Activated naive CD8-positive, alpha-beta T cell (primary cell): ENCODE measurements at regions not wholly inside any gene's neighbourhood (a gene's known extent, or its start where the extent isn't known, plus 50 kb on each side); places are given as distances from the start of the nearest gene placed in this dataset.

ENCODE experiments used
- H3K27ac Mint-ChIP-seq: one replicate; pipeline ENCODE4 v1.8.0; 2021; ENCODE audit warnings: mixed read lengths
- H3K27me3 Mint-ChIP-seq: one replicate; pipeline ENCODE4 v1.8.0; 2021; ENCODE audit warnings: mixed read lengths
- H3K36me3 Mint-ChIP-seq: one replicate; pipeline ENCODE4 v1.8.0; 2021; ENCODE audit warnings: mixed read lengths
- H3K4me1 Mint-ChIP-seq: one replicate; pipeline ENCODE4 v1.8.0; 2021; ENCODE audit warnings: low read depth, mixed read lengths
- H3K4me3 Mint-ChIP-seq: one replicate; pipeline ENCODE4 v1.8.0; 2021; ENCODE audit warnings: mild to moderate bottlenecking, mixed read lengths
- H3K9me3 Mint-ChIP-seq: one replicate; pipeline ENCODE4 v1.8.0; 2021; ENCODE audit warnings: low read depth, mixed read lengths

DNA sequence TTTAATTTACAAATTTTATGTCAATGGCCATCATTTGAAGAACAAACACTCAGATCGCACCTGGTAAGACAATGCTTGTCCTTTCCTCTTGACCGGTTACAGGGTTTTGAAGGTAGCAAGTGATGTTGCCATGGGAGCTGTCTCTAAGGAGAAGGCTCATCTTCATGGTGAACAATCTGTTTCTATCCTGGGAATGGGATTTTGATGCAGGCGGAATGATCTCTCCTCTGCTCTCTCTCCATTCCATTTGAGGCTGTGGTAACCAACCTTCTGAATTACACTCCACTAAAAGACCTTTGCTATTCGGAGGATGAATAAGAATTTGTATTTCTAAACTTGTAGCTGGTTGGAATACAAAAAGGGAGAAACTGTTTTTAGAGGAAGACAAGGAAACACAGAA is 57.9 kb upstream of the SLC5A9 start:
- no peak overlapping the region for H3K4me3 Mint-ChIP-seq
- no peak overlapping the region for H3K27ac Mint-ChIP-seq

DNA sequence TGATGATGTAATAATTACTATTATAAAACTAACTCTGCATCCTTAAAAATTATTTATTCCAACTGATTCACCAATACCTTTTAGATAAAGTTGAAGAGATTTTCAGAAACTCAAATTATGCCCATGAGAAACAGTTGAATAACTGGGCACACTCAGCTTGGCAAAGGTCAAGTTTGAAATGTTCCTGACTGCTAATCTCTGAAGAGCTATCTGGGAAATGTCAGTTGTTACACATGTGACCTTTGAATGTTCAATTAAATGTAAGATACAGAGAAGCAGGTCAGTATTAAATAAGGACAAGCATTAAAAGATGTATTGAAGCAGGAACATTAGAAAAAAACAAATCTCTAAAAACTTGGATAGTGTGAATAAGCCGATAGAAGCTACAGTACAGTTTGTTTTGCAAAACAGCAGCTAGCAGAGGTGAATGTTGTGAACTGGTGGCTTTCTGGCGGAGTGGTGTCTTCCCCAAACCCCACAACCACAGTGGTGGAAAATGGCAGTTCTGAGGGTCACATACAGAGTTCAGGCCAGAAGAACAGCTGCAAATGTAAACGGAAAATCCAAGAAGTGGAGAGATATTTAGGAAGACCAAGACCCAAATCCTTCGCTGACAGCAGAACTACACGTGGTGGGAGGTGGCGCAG is 61.9 kb upstream of the SLC5A9 start:
- H3K9me3 Mint-ChIP-seq, result peaks cover 5% of the 10 kb centered on the region
- H3K27ac Mint-ChIP-seq, result no peak overlapping the region
- no peaks in the 10 kb centered on the region for H3K36me3 Mint-ChIP-seq
- H3K4me3 Mint-ChIP-seq, result no peak overlapping the region
- H3K27me3 Mint-ChIP-seq, result peaks cover 8% of the 10 kb centered on the region
- H3K4me1 Mint-ChIP-seq, result no peaks in the 10 kb centered on the region

More for the DNA sequence above, 57.9 kb upstream of the SLC5A9 start:
- peaks cover 11% of the 10 kb centered on the region for H3K9me3 Mint-ChIP-seq
- no peaks in the 10 kb centered on the region for H3K4me1 Mint-ChIP-seq
- H3K27me3 Mint-ChIP-seq, result peaks cover 14% of the 10 kb centered on the region
- H3K36me3 Mint-ChIP-seq, result no peaks in the 10 kb centered on the region

DNA sequence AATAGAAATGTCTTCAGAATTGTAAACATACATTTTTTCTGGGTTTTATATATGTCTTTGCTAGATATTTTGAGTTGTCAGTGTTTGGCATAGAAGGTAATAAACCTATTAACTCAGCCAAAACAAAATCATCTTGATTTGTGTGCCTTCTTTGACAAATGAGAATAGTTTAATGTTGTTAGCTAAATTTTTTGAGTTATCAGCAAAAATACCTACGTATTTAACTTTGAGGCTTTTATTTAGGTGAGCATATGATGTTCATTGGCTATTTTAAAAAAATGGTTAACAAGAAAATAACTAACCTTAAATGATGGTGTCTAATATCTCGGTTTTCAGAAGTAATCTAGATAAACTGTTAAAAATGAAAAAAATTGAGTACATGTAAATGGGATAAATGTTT is 83.2 kb upstream of the SLC5A9 start:
- Mint-ChIP-seq H3K27ac (no peak overlapping the region), H3K27me3 (peaks cover 16% of the 10 kb centered on the region), H3K36me3 (no peaks in the 10 kb centered on the region), H3K9me3 (no peaks in the 10 kb centered on the region), H3K4me3 (no peak overlapping the region), H3K4me1 (no peaks in the 10 kb centered on the region)

DNA sequence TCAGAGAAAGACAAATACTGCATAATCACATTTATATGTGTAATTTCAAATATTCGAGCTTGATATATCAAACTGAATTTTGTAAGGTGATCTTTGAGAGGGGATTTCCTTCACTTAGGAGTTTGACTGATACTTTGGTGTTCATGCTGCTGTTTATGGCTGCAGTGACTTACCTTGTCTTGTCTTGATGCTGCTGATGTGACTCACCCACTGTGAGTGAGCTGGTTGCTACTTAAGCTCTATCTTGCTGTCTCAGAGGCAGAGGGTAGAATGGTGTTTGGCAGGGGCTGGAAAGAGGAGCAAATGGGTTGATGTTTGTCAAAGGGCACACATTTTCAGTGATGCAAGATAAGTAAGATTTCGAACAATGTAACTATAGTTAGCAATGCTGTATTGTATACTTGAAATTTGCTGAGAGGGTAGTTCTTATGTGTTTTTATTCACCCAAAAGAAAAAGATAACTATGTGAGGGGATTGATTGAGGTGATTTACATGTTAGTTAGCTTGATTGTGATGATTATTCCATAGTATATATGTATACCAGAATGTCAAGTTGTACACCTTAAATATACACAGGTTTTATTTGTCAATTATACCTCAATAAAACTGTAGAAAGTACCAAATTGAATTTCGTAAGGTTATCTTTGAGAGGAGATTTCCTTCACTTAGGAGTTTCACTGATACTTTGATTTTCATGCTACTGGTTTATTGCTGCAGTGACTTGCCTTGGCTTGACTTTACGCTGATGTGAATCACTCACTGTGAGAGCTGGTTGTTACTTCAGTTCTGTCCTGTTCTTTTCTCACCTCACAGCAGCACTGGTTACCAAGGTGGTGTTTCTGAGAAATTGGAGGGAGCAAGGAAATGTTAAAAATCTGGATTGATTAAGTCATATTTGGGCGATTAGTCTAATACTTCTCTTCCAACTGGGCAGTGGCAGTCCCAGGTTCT is 94.5 kb upstream of the SLC5A9 start:
- Mint-ChIP-seq H3K4me3 (no peak overlapping the region), H3K36me3 (no peaks in the 10 kb centered on the region)

DNA sequence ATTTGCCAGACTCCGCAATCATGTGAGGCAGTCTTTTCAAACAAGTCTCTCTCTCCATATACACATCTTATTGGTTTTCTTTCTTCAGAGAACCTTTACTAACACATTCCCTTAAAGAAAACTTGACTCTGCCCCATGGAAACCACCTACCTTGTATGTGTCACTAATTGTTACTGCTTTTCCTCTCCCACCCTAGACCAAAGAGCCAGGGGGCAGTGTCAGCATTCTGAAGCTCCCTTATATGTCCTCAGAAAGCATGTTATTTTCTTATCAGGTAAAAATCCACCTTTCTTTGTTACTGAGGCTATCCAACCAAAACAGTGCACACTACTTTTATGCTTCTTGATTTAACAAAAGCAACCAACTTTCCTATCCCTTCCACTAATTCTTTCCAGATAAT is 98.9 kb upstream of the SLC5A9 start:
- H3K27me3 Mint-ChIP-seq, result peaks cover 9% of the 10 kb centered on the region
- H3K4me1 Mint-ChIP-seq, result no peaks in the 10 kb centered on the region

More for the DNA sequence above, 94.5 kb upstream of the SLC5A9 start:
- Mint-ChIP-seq H3K4me1 (no peaks in the 10 kb centered on the region), H3K27ac (no peak overlapping the region), H3K27me3 (peaks cover 11% of the 10 kb centered on the region), H3K9me3 (no peaks in the 10 kb centered on the region)

DNA sequence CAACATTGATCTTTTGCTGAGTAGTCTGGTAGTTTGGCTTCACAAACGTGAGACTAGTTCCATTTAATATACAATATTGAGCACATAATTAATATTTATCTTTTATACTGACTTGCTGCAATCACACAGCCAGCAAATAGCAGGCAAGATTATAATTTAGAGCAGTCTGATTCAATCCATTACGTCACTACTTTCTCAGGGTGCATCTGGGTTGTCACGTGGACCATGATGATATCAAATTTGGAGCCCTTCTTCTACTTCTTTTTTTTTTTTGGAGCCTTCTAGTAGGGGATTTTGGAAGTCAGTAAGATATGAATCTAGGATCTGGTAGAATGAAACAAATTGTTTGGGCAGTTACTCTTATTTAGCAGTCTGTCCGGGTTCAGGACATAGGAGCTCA is 100.6 kb upstream of the SLC5A9 start:
- Mint-ChIP-seq H3K9me3 (peaks cover 7% of the 10 kb centered on the region), H3K27ac (no peak overlapping the region), H3K36me3 (no peaks in the 10 kb centered on the region), H3K27me3 (peaks cover 9% of the 10 kb centered on the region), H3K4me1 (no peaks in the 10 kb centered on the region), H3K4me3 (no peak overlapping the region)

More for the DNA sequence above, 98.9 kb upstream of the SLC5A9 start:
- H3K9me3 Mint-ChIP-seq, result peaks cover 3% of the 10 kb centered on the region
- no peaks in the 10 kb centered on the region for H3K36me3 Mint-ChIP-seq
- H3K4me3 Mint-ChIP-seq, result no peak overlapping the region
- H3K27ac Mint-ChIP-seq, result no peak overlapping the region

DNA sequence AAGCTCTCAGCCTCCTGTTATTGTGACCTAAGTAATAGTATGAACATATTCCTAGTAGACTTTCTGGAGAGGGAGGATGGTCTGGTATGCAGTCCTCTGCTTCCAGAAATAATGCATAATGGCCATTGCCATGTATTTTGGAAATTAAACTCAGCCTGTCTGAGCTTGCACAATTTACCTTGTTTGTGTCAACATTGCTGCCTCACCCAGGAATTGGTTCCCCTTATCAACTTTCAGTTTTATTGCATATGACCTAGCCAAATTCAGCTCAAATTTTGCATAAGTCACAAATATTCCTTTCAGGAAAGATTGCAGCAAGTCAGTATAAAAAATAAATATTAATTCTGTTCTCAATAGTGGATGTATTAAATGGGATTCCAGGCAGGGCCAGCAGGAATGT is 101.9 kb upstream of the SLC5A9 start:
- Mint-ChIP-seq H3K36me3 (no peaks in the 10 kb centered on the region), H3K4me3 (no peak overlapping the region), H3K27me3 (peaks cover 6% of the 10 kb centered on the region), H3K27ac (no peak overlapping the region), H3K4me1 (no peaks in the 10 kb centered on the region), H3K9me3 (peaks cover 7% of the 10 kb centered on the region)

DNA sequence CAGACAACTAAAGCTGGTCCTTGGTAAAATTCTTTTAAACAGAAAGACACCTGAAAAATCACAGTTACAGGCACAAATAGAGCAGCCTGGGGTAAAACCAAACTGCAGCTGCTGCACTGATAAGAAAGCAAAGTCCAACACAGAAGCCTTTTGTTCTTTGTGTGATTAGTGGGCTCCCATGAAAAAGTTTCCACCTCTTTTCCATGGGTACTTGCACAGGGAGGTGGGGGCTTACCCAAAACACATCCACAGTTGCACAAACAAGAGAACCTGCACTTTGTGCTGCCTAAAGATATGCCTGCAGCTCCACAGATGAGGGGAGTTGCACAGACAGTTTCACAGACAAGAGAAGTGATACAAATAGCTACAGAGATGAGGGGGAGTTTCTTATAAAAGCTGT is 106.7 kb upstream of the SLC5A9 start:
- no peak overlapping the region for H3K4me3 Mint-ChIP-seq
- no peak overlapping the region for H3K27ac Mint-ChIP-seq
- H3K36me3 Mint-ChIP-seq, result no peaks in the 10 kb centered on the region
- H3K27me3 Mint-ChIP-seq, result peaks cover 5% of the 10 kb centered on the region
- H3K4me1 Mint-ChIP-seq, result no peaks in the 10 kb centered on the region
- peaks cover 7% of the 10 kb centered on the region for H3K9me3 Mint-ChIP-seq

DNA sequence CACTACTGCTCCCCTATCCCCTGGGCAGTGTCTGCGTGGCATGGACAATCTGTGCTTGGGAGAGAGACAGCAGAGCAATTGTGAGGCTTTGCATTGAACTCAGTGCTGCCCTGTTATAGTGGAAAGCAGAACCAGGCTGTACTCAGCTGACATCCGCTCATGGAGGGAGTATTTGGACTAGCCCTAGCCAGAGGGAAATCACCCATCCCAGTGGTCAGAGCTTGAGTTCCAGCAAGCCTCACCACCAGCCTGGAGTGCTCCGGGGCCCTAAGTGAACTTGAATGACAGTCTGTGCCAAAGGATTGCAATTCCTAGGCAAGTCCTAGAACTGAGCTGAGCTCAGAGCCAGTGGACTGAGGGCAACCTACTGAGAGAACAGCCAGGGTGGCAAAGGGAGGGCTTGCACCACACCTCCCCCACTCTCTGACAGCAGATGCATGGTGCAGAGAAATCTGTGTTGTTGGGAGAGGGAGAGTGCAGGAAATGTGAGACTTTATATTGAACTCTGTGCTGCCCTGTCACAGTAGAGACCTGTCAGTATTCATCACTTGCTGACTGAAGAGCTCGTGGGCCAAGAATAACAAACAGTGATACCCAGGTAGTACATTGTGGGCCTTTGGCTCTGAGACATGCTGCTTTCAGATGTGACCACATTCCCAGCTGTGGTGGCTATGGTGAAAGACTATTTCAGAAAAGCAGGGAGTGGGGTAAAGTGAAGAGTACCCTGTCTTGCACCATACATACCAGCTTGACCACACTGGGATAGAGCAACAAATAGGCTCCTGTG is 107.7 kb upstream of the SLC5A9 start:
- no peak overlapping the region for H3K4me3 Mint-ChIP-seq

DNA sequence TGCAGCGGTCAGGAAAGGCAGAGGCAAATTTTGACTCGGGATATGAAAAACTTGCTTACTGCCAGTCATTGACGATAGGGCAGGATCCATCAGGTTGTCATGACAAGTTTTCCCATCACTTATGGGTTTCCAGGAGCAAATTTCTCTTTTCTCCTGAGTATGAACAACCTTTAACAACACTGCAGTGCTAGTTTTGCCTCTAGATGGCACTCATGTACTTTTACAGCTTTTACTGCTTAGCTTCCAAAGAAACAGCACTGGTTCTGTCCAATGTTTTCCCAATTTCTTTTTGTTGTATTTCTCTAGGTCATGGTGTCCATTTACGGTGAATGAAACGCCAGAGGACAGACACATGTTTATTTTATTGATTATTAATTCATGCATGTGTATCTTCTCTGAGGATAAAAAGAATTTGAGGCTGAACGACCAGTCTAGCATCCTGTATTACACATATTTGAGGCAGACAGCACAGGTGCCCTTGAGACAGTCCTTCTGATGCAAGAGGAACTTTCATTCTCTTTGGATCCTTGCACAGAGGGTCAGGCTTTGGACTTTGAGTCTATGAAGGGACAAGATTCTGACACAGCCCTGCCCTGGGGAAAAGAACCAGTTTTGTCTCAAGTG is 112.3 kb upstream of the TRABD2B start:
- Mint-ChIP-seq H3K27ac (no peak overlapping the region), H3K4me3 (no peak overlapping the region), H3K4me1 (no peaks in the 10 kb centered on the region), H3K27me3 (peaks cover 10% of the 10 kb centered on the region), H3K9me3 (no peaks in the 10 kb centered on the region), H3K36me3 (no peaks in the 10 kb centered on the region)

More for the DNA sequence above, 107.7 kb upstream of the SLC5A9 start:
- Mint-ChIP-seq H3K4me1 (no peaks in the 10 kb centered on the region), H3K9me3 (peaks cover 4% of the 10 kb centered on the region), H3K27ac (no peak overlapping the region), H3K36me3 (no peaks in the 10 kb centered on the region), H3K27me3 (peaks cover 6% of the 10 kb centered on the region)

DNA sequence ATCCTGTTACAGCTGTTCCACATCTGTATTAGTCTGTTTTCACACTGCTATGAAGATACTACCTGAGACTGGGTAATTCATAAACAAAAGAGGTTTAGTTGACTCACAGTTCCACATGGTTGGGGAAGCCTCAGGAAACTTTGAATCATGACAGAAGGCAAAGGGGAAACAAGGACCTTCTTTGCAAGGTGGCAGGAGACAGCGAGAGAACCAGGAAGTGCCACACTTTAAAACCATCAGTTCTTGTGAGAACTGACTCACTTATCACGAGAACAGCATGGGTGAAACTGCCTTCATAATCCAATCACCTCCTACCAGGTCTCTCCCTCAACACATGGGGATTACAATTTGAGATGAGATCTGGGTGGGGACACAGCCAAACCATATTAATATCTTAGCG is 110.3 kb upstream of the TRABD2B start:
- Mint-ChIP-seq H3K4me1 (no peaks in the 10 kb centered on the region), H3K36me3 (no peaks in the 10 kb centered on the region), H3K27me3 (peaks cover 5% of the 10 kb centered on the region), H3K9me3 (no peaks in the 10 kb centered on the region), H3K27ac (no peak overlapping the region), H3K4me3 (no peak overlapping the region)

DNA sequence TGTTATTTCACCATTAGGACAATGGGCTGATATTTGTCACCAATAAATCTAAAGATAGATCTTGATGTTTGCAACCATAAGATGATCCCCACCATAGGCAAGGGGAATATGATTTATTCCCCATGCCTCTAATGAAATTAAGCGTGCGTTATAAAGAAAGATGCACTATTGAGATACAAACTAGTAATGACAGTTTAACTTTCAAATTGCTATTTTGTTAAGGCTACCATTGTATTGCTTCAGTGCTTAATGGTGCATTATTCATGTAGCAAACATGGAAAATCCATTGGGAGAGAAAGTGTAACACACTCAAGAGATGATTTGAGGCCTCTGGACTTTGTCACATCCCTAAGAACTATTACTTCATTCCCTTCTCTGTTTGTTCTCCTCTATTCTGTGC is 108.9 kb upstream of the TRABD2B start:
- Mint-ChIP-seq H3K27me3 (peaks cover 8% of the 10 kb centered on the region), H3K27ac (no peak overlapping the region), H3K36me3 (no peaks in the 10 kb centered on the region), H3K4me3 (no peak overlapping the region), H3K4me1 (no peaks in the 10 kb centered on the region), H3K9me3 (no peaks in the 10 kb centered on the region)

DNA sequence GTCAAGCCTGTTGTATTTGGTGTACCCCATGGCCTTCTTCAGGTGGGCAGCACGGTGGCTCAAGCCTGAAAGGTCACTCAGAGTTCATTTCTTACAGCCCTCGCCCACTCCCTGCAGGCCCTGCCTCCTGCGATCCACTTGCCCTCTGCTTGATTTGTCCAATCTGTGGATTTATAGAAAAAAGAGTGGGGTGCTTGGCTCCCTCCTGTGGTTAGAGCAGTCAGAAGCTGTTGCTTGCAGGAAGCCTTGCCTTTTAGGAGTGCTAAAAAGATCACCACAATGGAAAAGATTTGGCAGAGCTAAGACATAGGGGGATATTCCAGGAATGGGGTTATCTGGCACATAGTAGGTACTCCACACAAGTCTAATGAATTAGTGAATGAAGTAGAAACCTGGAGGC is 108.0 kb upstream of the TRABD2B start:
- Mint-ChIP-seq H3K9me3 (no peaks in the 10 kb centered on the region), H3K36me3 (no peaks in the 10 kb centered on the region), H3K27me3 (peaks cover 7% of the 10 kb centered on the region), H3K27ac (no peak overlapping the region), H3K4me3 (no peak overlapping the region), H3K4me1 (no peaks in the 10 kb centered on the region)

DNA sequence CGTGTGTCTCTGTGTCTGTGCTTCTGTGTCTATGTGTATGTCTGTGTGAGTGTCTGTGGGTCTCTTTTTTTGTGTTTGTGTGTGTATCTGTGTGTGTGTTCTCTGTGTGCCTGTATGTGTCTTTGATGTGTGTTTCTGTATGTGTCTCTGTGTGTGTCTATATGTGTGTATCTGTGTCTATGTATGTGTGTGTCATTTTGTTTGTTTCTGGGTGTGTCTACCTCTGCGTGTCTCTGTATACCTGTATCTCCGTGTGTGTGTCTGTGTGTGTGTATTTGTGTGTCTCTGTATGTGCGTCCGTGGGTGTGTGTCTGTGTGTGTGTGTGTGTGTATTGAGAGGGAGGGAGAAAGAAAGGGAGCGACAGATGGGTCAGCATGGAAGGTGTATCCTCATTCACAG is 106.3 kb upstream of the TRABD2B start:
- Mint-ChIP-seq H3K4me3 (no peak overlapping the region), H3K27me3 (peaks cover 5% of the 10 kb centered on the region)

More for the DNA sequence above, 106.3 kb upstream of the TRABD2B start:
- Mint-ChIP-seq H3K9me3 (no peaks in the 10 kb centered on the region), H3K4me1 (no peaks in the 10 kb centered on the region), H3K27ac (no peak overlapping the region), H3K36me3 (no peaks in the 10 kb centered on the region)
